Endothelial cell of umbilical vein (primary cell): ENCODE measurements at regions not wholly inside any gene's neighbourhood (a gene's known extent, or its start where the extent isn't known, plus 50 kb on each side); places are given as distances from the start of the nearest gene placed in this dataset.

Experiments used
- BruUV-seq: library from RNA; stranded (reverse); fragments of 400-500 nt; replicated peaks from 2 replicates; lab custom pipeline; 2021; lab: Mats Ljungman, UMichigan
- CTCF ChIA-PET: fragments of 300-600, 350-600 bp; sonication (Branson Sonifier 250); formaldehyde crosslinking; loops from one replicate; lab custom pipeline; 2021; ENCODE audit warnings: antibody characterized with exemption, inconsistent platforms; lab: Charles Lee
- POLR2A ChIA-PET: fragments of 300-600, 350-600 bp; sonication (Branson Sonifier 250); formaldehyde crosslinking; loops from one replicate; lab custom pipeline; 2021; ENCODE audit warnings: antibody characterized with exemption, inconsistent platforms; lab: Charles Lee
- DNase-seq: peaks from one replicate; pipeline ENCODE4 v3.0.0-alpha.2; 2011; ENCODE audit warnings: low read depth, low spot score
- FAIRE-seq: peaks from 2 replicates; lab custom pipeline; 2011; peaks lifted over from hg19 to GRCh38; lab: Jason Lieb, UNC
- H2AFZ ChIP-seq: 2 replicates; pipeline ENCODE4 v1.6.0; 2012; ENCODE audit warnings: low read depth, low read length, control low read depth, inconsistent platforms
- H3K27ac ChIP-seq: 2 replicates; pipeline ENCODE4 v1.5.1; 2011; ENCODE audit warnings: low read depth, mild to moderate bottlenecking, control low read depth, low read length, moderate library complexity; ENCODE audit not compliant: insufficient read depth
- H3K27me3 ChIP-seq, 2 experiments: 2 replicates each; pipeline versions ENCODE4 v1.6.0 to v1.6.1; 2011; ENCODE audit warnings: low read length in 2 of 2, mixed read lengths in 1 of 2; ENCODE audit not compliant: control insufficient read depth in 2 of 2, insufficient read depth in 2 of 2
- H3K36me3 ChIP-seq, 2 experiments: 2 replicates in 1 of 2; 3 replicates in 1 of 2; pipeline ENCODE4 v1.5.1; 2011; ENCODE audit warnings: low read length in 2 of 2, mild to moderate bottlenecking in 1 of 2, moderate library complexity in 1 of 2; ENCODE audit not compliant: control insufficient read depth in 2 of 2, insufficient read depth in 2 of 2; ENCODE audit errors: extremely low read depth in 1 of 2
- H3K4me1 ChIP-seq: 3 replicates; pipeline ENCODE4 v1.5.1; 2011; ENCODE audit warnings: mild to moderate bottlenecking, low read length; ENCODE audit not compliant: control insufficient read depth, insufficient read depth; ENCODE audit errors: extremely low read depth
- H3K4me2 ChIP-seq: 2 replicates; pipeline ENCODE4 v1.6.1; 2011; ENCODE audit warnings: low read length, control low read depth, mixed read lengths; ENCODE audit not compliant: insufficient read depth
- H3K4me3 ChIP-seq, 3 experiments: fragments of 200-600 bp in 1 of 3; sonication (generic), shearing (Covaris generic) in 1 of 3; replicated peaks in 1 of 3; 2 replicates each; pipeline ENCODE4 v1.5.1; 2011 to 2016; ENCODE audit warnings: control low read depth in 3 of 3, low read length in 3 of 3, mild to moderate bottlenecking in 2 of 3, inconsistent platforms in 1 of 3, low read depth in 1 of 3, moderate library complexity in 1 of 3; ENCODE audit not compliant: insufficient read depth in 1 of 3
- H3K79me2 ChIP-seq: 2 replicates; pipeline ENCODE4 v1.6.0; 2012; ENCODE audit warnings: low read length, inconsistent platforms; ENCODE audit not compliant: control insufficient read depth, insufficient read depth
- H3K9ac ChIP-seq: replicated peaks from 2 replicates; pipeline ENCODE3; 2011; ENCODE audit warnings: low read length, control low read depth; ENCODE audit not compliant: insufficient read depth; ENCODE audit errors: extremely low read depth
- H3K9me1 ChIP-seq: replicated peaks from 3 replicates; pipeline ENCODE4 v1.6.0; 2011; ENCODE audit warnings: mild to moderate bottlenecking, low read length; ENCODE audit not compliant: control insufficient read depth, insufficient read depth; ENCODE audit errors: extremely low read depth
- H3K9me3 ChIP-seq: replicated peaks from 2 replicates; pipeline ENCODE4 v1.5.1; 2012; ENCODE audit warnings: low read length, inconsistent platforms; ENCODE audit not compliant: control insufficient read depth, insufficient read depth
- H4K20me1 ChIP-seq: replicated peaks from 2 replicates; pipeline ENCODE3; 2011; ENCODE audit warnings: mild to moderate bottlenecking, low read length; ENCODE audit not compliant: control insufficient read depth, insufficient read depth; ENCODE audit errors: extremely low read depth
- EZH2 ChIP-seq: IDR thresholded peaks from 2 replicates; pipeline ENCODE4 v1.6.1; 2012; ENCODE audit warnings: borderline replicate concordance, low read depth, mild to moderate bottlenecking, moderate library complexity, low read length, inconsistent platforms; ENCODE audit not compliant: severe bottlenecking
- FOS ChIP-seq: IDR thresholded peaks from 2 replicates; pipeline ENCODE4 v1.6.1; 2011; ENCODE audit warnings: mild to moderate bottlenecking, low read length, moderate library complexity, borderline replicate concordance; ENCODE audit not compliant: insufficient read depth
- GATA2 ChIP-seq: IDR thresholded peaks from 2 replicates; pipeline ENCODE4 v1.7.0; 2011; ENCODE audit warnings: low read depth, mild to moderate bottlenecking, moderate library complexity, mixed read lengths, low read length; ENCODE audit not compliant: insufficient read length, insufficient read depth
- JUN ChIP-seq: IDR thresholded peaks from 2 replicates; pipeline ENCODE4 v1.6.1; 2011; ENCODE audit warnings: borderline replicate concordance, low read depth; ENCODE audit not compliant: insufficient read length, insufficient read depth
- MYC ChIP-seq: IDR thresholded peaks from one replicate; pipeline ENCODE4 v1.6.1; 2011; ENCODE audit warnings: mild to moderate bottlenecking, low read depth, low read length
- POLR2A ChIP-seq: IDR thresholded peaks from 2 replicates; pipeline ENCODE4 v1.6.1; 2012; ENCODE audit warnings: low read depth, mild to moderate bottlenecking, control low read depth, low read length
- POLR2AphosphoS5 ChIP-seq: IDR thresholded peaks from 2 replicates; pipeline ENCODE4 v1.6.1; 2012; ENCODE audit warnings: low read depth, mild to moderate bottlenecking, control low read depth, low read length, moderate library complexity; ENCODE audit not compliant: insufficient read depth
- dilution Hi-C: fragments of 300-500 bp; cut with MboI; formaldehyde crosslinking; loops from one replicate; pipeline ENCODE4 v1.15.0; 2019; ENCODE audit warnings: low sequenced_read_pairs; ENCODE audit not compliant: extremely low pct_ligation_motif_present
- intact Hi-C: fragments of 100-400 bp; cut with micrococcal nuclease; formaldehyde crosslinking; loops from one replicate; pipeline ENCODE4 v1.10.0; 2022
- TF ChIP-seq, protein P1 (sequence below), 2 donors: IDR thresholded peaks; 1 replicate in 1 of 2; 2 replicates in 1 of 2; pipeline ENCODE4 v1.5.1; 2011; ENCODE audit warnings: low read length in 2 of 2, mild to moderate bottlenecking in 2 of 2, moderate library complexity in 2 of 2, control low read depth in 1 of 2, inconsistent platforms in 1 of 2, low read depth in 1 of 2; ENCODE audit not compliant: insufficient read depth in 1 of 2; ENCODE audit errors: extremely low read depth in 1 of 2
- TF ChIP-seq, protein P2 (sequence below): IDR thresholded peaks from 2 replicates; pipeline ENCODE4 v1.6.1; 2011; ENCODE audit not compliant: insufficient read depth, insufficient read length

DNA sequence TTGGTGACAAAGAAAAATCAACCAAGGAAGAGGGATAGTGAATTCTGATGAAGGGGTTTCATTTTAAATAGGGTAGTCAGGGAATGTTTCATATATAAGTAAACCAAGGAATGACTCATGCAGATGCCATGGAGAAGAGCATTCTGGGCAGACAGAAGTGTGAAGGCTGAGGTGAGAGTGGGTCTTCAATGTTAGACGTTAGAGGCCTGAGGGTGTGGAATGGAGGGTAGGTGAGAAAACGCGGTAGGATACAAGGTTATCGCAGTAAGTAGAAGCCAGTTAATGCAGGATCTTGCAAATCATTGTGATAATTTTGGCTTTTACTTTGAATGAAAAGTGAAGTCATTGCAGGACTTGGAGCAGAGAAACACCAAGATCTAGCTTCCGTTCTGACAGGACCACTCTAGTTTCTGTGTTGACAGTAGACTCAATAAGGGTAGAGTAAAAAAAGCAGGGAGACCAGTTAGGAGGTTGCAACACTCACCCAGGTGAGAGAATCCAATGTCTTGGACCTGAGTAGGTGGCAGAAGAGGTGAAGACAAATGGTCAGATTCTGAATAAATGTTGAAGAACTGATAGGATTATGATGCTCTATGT is 225.2 kb upstream of the TMTC4 start:
- Histone ChIP-seq H3K4me3 (no peak overlapping the region), H3K36me3 (no peaks in the 10 kb centered on the region), H3K27ac (no peak overlapping the region), H3K4me1 (no peaks in the 10 kb centered on the region), H3K9ac (no peak overlapping the region), H3K79me2 (no peaks in the 10 kb centered on the region), H2AFZ (no peak overlapping the region), H3K9me1 (no peaks in the 10 kb centered on the region), H3K9me3 (no peaks in the 10 kb centered on the region), H3K4me2 (no peak overlapping the region), H4K20me1 (no peaks in the 10 kb centered on the region), H3K27me3 (no peaks in the 10 kb centered on the region)
- POLR2A ChIA-PET, result no interaction called here
- dilution Hi-C loops (no loop called here), intact Hi-C loops (no loop called here)
- TF ChIP-seq MYC (no peak), JUN (no peak), FOS (no peak), EZH2 (no peak), GATA2 (no peak), POLR2A (no peak), POLR2AphosphoS5 (no peak)
- TF ChIP-seq, protein P1, sequence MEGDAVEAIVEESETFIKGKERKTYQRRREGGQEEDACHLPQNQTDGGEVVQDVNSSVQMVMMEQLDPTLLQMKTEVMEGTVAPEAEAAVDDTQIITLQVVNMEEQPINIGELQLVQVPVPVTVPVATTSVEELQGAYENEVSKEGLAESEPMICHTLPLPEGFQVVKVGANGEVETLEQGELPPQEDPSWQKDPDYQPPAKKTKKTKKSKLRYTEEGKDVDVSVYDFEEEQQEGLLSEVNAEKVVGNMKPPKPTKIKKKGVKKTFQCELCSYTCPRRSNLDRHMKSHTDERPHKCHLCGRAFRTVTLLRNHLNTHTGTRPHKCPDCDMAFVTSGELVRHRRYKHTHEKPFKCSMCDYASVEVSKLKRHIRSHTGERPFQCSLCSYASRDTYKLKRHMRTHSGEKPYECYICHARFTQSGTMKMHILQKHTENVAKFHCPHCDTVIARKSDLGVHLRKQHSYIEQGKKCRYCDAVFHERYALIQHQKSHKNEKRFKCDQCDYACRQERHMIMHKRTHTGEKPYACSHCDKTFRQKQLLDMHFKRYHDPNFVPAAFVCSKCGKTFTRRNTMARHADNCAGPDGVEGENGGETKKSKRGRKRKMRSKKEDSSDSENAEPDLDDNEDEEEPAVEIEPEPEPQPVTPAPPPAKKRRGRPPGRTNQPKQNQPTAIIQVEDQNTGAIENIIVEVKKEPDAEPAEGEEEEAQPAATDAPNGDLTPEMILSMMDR (IDR thresholded peaks at IDR 0.05; ENCODE audit: extremely low read depth in 1 of 2, insufficient read depth in 1 of 2, low read depth in 1 of 2, low read length in 2 of 2), result no peak
- TF ChIP-seq, protein P2, sequence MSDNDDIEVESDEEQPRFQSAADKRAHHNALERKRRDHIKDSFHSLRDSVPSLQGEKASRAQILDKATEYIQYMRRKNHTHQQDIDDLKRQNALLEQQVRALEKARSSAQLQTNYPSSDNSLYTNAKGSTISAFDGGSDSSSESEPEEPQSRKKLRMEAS, result no peak
- CTCF ChIA-PET, result no interaction called here
- FAIRE-seq (no peak), DNase-seq (no peak)
- no TSS peak for BruUV-seq
